Activated CD4-positive, alpha-beta T cell treated with anti-CD3 and anti-CD28 coated beads, Interleukin-2, Interleukin-6, amounts not matched to agents 100 ng/mL and 50 ng/mL, durations not matched to agents 16 hours and 8 hours (primary cell): ENCODE measurements at regions not wholly inside any gene's neighbourhood (a gene's known extent, or its start where the extent isn't known, plus 50 kb on each side); places are given as distances from the start of the nearest gene placed in this dataset.

Experiments used
- DNase-seq: peaks from one replicate; pipeline ENCODE4 v3.0.0-alpha.2; 2020

GRCh38 chr18:77329651-77330050, 80.0 kb downstream of the GALR1 start:
- DNase-seq = no peak

- no peak for DNase-seq
Measured at GRCh38 chr18:77334876-77335275, 85.2 kb downstream of the GALR1 start.

DNA sequence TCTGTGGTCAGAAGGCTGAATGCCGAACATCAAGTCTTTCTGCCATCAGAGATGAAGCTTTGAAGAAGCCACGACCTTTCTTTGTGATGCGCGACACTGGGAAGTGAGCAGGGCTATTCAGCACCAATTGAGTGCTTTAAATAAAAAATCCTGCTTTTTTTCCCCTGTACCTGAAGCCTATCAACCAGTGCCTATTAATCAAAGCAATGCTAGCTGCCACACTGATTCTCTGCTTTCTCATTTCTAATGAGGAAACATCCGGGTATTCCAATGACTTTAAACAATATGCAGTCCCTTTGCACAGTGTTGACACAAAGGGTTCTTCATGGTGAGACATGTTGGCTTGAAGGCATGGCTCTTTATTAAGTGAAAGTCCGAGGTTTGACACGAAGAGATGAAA, 88.0 kb downstream of the GALR1 start:
- DNase-seq = no peak

DNA sequence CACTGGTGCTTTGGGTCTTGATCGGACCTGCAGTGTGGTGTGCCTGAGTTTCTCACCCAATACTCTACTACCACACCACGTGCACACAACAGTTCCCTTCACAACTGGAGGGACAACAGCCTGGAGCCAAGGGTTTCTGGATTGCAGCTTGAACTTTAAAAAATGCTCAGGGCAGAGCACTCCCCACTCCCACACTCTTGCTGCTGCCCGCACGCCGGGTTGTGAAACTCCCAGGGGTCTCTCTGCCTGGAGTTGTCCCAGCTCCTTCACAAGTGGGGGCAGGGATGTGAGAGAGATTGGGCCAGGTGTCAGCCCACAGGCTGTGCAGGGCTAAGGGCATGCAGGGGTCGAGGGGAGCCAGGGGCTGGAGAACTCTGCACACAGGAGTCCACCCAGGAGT, 89.4 kb downstream of the GALR1 start:
- DNase-seq = no peak

- no peak for DNase-seq
Measured at GRCh38 chr18:77339623-77340022, 90.0 kb downstream of the GALR1 start.

GRCh38 chr18:77340815-77341214, 91.2 kb downstream of the GALR1 start:
- DNase-seq = no peak

DNA sequence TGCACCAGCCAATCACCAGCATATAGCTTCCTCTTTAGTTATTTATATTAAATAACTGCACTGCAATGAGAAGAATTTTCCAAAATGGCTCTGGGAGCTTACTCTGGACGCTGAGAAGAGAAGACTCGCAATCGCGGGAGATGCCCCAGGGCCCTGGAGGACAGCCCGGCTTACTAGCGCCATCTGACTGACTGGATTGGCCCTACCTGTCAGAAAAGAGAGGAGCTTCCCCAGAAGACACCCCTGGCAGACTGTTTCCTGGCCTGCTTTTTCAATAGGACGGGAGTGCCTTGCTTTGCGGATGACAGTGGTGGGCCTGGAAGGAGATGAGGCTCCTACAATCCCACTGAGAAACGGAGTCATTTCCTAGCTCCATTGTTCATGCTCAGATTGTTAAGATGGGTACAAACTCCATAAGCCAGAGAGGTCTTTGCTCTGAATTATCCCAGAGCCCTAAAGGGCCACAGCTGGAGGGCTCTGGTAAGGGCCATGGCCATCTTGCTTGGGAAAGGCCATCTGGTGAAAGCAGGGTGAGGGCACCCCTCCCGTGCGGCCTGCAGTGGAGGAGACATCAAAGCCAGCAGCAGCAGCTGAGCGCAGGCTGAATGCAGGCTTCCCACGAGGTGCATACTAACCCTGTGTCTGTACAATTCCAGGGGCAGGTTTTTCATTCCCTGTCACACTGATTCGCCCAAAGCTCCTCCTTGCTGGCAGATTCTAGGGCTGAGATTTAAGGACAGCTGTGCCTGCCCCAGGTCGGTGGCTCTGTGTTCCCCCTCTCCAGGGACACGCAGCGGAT, 92.1 kb downstream of the GALR1 start:
- no peak for DNase-seq

- no peak for DNase-seq
Measured at GRCh38 chr18:77342736-77343135, 93.1 kb downstream of the GALR1 start.

DNA sequence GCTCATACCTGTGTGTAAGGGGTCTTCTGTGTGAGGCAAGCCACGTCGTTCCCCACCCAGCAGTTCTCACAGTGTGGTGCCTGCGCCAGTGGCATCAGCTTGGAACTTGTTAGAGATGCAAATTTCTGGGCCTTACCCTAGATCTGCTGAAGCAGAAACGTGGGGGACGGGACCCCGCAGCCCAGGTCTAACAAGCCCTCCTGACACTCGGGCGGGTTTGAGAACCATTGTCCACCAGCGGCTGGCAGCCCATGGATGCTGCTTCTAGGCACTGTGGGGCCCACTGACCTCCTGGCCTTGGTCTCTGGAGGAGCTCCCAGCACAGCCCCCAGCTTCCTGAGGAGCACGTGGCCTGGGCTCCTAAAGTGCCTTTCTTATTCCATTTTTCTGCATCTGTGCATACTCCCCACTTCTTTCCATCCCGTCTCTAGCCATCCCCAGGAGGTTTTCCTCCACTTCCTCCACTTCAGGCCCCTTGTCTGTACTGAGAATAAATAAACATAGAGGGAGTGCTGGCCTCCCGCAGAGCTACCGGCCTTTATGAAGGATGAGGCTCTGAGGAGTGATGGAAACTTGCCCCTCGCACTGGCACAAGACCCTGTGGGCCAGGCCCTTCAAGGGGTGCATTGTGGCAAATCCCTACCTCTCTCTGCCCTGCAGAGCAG, 94.3 kb downstream of the GALR1 start:
- no peak for DNase-seq

DNA sequence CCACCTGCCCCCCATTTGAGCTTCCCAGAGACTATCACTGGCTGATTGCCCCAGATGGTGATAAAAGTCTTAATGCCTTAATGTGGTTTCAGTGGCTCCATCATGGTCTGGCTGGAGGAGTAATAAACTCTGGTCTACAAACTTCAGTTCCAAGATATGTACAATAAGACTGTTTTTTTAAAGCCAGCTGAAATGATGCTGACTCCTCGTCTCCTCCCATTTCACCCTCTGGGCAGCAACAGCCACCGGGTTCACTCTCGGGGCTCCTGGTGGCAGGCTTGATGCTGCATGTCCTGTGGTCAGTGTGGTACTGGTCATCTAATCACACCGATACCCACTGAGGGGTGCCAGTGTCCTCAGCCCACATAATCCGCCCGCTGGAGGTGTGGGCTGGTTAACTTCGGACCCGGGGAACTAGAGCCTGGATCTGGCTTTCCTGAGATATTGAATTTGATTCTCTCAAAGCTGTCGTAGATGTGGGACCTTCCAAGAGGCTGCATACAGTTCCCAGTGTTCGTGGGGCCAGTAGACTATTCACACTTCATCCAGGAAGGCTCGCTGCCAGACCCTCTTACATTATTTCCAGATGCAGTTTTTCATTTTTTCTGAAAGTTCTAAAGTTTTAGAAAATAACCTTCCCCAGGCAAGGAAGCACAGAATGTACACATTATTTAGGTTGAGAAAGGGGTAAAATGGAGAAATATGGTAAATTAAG, 95.3 kb downstream of the GALR1 start:
- DNase-seq = no peak

GRCh38 chr18:77346208-77346810, 96.7 kb downstream of the GALR1 start:
- no peak for DNase-seq

GRCh38 chr18:77353349-77353748, 103.7 kb downstream of the GALR1 start:
- DNase-seq = peak; percentile 2

DNA sequence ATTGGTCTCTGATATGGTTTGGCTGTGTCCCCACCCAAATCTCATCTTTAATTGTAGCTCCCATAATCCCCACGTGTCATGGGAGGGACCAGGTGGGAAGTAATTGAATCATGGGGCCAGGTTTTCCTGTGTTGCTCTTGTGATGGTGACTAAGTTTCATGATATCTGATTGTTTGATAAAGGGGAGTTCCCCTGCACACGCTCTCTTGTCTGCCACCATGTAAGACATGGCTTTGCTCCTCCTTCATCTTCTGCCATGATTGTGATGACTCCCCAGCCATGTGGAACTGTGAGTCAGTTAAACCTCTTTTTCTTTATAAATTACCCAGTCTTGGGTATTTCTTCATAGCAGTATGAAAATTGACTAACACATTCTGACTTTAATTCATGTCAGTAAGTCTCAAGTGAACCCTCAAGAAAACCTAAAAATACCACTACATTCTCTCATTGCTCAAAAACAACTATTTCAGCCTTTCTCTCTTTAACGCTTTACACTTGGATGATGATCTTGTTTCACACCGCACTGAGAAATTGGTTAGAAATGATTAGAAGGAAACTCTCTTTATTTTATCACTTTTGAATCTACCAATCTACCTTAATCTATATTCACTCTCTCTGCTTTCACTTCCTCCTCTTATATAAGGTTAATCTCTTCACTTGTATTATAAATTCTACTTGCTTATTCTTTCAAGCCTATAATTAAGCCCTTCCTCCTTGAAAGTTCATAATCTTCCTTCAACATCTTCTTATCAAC, 110.1 kb downstream of the GALR1 start:
- no peak for DNase-seq

GRCh38 chr18:77360315-77361190, 110.9 kb downstream of the GALR1 start:
- DNase-seq = no peak

- DNase-seq = no peak
Measured at GRCh38 chr18:77361382-77361781, 111.7 kb downstream of the GALR1 start.

DNA sequence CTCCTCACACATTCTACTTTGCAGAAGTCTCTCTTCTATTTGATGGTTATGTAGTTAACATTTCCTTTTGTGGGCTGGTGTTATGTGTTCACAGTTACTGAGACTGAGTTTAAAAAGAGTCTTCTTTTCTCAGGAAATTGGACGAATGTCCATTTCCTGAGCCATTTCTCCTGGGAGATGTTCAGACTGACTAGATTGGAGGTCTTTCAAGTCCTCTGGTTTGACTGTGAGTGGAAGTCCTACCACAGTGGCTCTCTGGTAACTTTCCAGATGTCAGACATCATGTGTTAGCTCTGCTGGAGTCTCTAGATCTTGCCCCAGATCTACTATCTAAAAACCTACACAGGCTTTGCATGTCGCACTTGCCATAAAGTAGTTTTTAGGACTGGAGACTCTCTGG, 116.0 kb downstream of the GALR1 start:
- DNase-seq = no peak

- no peak for DNase-seq
Measured at GRCh38 chr18:77366067-77366719, 116.5 kb downstream of the GALR1 start.

DNA sequence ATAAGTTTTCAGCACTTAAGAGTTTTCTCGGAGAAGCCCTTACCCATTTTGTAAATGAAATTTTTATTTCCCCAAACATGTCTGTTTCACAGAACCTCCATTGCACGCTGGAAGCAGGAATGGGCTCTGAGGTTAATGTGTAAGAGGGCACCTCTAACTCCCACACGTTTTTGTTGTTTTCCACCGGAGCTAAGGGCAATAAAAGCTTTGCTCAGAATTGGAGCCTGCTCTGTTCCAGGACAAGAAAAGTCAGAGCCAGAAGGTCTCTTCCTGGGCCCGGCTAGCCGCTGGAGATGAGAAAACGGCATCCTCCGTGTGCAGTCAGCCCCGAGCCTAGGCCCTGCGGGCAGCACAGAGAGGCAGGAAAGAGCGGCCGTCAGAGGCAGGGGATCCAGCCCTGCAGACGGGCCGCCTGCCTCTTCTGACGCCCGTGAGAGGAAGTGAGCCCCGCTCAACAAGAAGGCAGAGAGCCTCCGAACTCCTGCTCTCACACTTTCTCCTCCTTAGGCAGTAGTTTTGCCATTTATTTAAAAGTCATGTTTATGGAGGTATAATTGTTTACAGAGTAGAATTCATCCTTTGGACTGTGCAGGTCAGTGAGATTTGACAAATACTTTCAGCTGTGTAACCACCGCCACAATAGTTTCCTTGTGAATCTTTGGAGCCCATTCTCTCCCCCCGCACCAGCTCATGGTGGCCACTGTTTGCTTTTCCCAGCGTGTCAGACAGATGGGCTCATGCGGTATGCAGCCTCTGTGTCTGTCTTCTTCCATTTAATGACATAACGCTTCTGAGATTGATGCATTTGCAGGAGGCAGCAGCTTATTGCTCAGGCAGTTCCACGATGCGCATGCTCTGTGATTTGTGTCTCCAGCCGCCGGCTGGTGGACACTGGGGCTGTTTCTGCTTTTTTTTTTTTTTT, 117.3 kb downstream of the GALR1 start:
- no peak for DNase-seq

GRCh38 chr18:77369644-77370043, 120.0 kb downstream of the GALR1 start:
- no peak for DNase-seq
